ENCODE measurements at regions not wholly inside any gene's neighbourhood (a gene's known extent, or its start where the extent isn't known, plus 50 kb on each side); places are given as distances from the start of the nearest gene placed in this dataset.

GRCh38 chr6:106802139-106802538 lies 172.4 kb downstream of the CD24 start:
- H3K79me2 ChIP-seq (ENCODE audit: control insufficient read depth, insufficient read depth, low read length): no peaks in the 10 kb centered on the region
- H3K27ac ChIP-seq (ENCODE audit: extremely low read depth, low read depth, low read length): no peak overlapping the region
- TF ChIP-seq HDAC8 (tag; IDR thresholded peaks at IDR 0.05): no peak
- TF ChIP-seq RNF219 (CRISPR knock-in tag; IDR thresholded peaks at IDR 0.05): no peak
- no peak for TF ChIP-seq MYNN (IDR thresholded peaks at IDR 0.05)
- no peak for TF ChIP-seq MYNN (CRISPR knock-in tag; IDR thresholded peaks at IDR 0.05)
- no peak for TF ChIP-seq FOXA1 (IDR thresholded peaks at IDR 0.05; ENCODE audit: borderline replicate concordance)
- peaks cover 7 to 10% of the 10 kb centered on the region in 2 experiments; a peak in 4 of 5 replicates for H3K4me1 ChIP-seq (replicated peaks in 1 of 2; ENCODE audit: control insufficient read depth in 2 of 2, insufficient read depth in 2 of 2, low read length in 2 of 2)
- no peak overlapping the region for H3K4me3 ChIP-seq
- WGBS (ENCODE audit: insufficient coverage, low coverage, missing lambda C conversion rate): 37% methylated on average over 5 of the region's 5 CpGs
- FAIRE-seq: no peak
- peak overlapping the region in 1 of 2 experiments; percentile 45; a peak in 1 of 4 replicates for H3K9ac ChIP-seq (ENCODE audit: insufficient read depth in 1 of 2, low read depth in 2 of 2, low read length in 2 of 2)
- H3K9me1 ChIP-seq (ENCODE audit: control insufficient read depth, insufficient read depth, low read length): no peaks in the 10 kb centered on the region
- no TSS peak for BruUV-seq (replicated peaks)
- CTCF ChIA-PET (ENCODE audit: low intra/inter-chr PET ratio): no interaction called here
- no peak overlapping the region for H3K4me2 ChIP-seq (ENCODE audit: insufficient read depth, low read length)
- no peaks in the 10 kb centered on the region for H3K36me3 ChIP-seq (ENCODE audit: control insufficient read depth, insufficient read depth, low read length)
- H3K9me3 ChIP-seq (replicated peaks; ENCODE audit: control insufficient read depth, insufficient read depth, low read depth, low read length): no peaks in the 10 kb centered on the region
- H4K20me1 ChIP-seq (replicated peaks; ENCODE audit: control insufficient read depth, insufficient read depth, low read length): no peaks in the 10 kb centered on the region
- no peak for DNase-seq (ENCODE audit: extremely low read depth in 1 of 4, low spot score in 3 of 4)
- H2AFZ ChIP-seq (ENCODE audit: low read depth, low read length): no peak overlapping the region
- no peaks in the 10 kb centered on the region for H3K27me3 ChIP-seq (ENCODE audit: control insufficient read depth in 2 of 2, insufficient read depth in 2 of 2, low read length in 2 of 2)
- intact Hi-C loops (cut with micrococcal nuclease) (no loop called here), in situ Hi-C loops (cut with MboI) (no loop called here)
- ATAC-seq: no peak
- POLR2A ChIA-PET: no interaction called here

GRCh38 chr6:106801256-106801655 lies 171.9 kb downstream of the QRSL1 start:
- no peak overlapping the region for H3K9ac ChIP-seq (ENCODE audit: insufficient read depth in 1 of 2, low read depth in 2 of 2, low read length in 2 of 2)
- H3K4me2 ChIP-seq (ENCODE audit: insufficient read depth, low read length): no peak overlapping the region
- FAIRE-seq: no peak
- H3K4me1 ChIP-seq (replicated peaks in 1 of 2; ENCODE audit: control insufficient read depth in 2 of 2, insufficient read depth in 2 of 2, low read length in 2 of 2): peaks cover 7 to 10% of the 10 kb centered on the region in 2 experiments; a peak in 4 of 5 replicates
- no peaks in the 10 kb centered on the region for H3K36me3 ChIP-seq (ENCODE audit: control insufficient read depth, insufficient read depth, low read length)
- no peak overlapping the region for H2AFZ ChIP-seq (ENCODE audit: low read depth, low read length)
- H3K27me3 ChIP-seq (ENCODE audit: control insufficient read depth in 2 of 2, insufficient read depth in 2 of 2, low read length in 2 of 2): no peaks in the 10 kb centered on the region
- TF ChIP-seq PBX2 (CRISPR knock-in tag; IDR thresholded peaks at IDR 0.05; ENCODE audit: low read depth) (no peak), PBX2 (tag; conservative IDR thresholded peaks at IDR 0.05; ENCODE audit: low read depth) (0 out of 2 replicates have a peak, but pooled peaks have one; percentile 10), MEIS2 (IDR thresholded peaks at IDR 0.05; ENCODE audit: partially characterized antibody) (peak; percentile 21), HMG20B (CRISPR knock-in tag; IDR thresholded peaks at IDR 0.05) (no peak)
- no peak for DNase-seq (ENCODE audit: extremely low read depth in 1 of 4, low spot score in 3 of 4)
- CTCF ChIA-PET (ENCODE audit: low intra/inter-chr PET ratio): no interaction called here
- H3K79me2 ChIP-seq (ENCODE audit: control insufficient read depth, insufficient read depth, low read length): no peaks in the 10 kb centered on the region
- H4K20me1 ChIP-seq (replicated peaks; ENCODE audit: control insufficient read depth, insufficient read depth, low read length): no peaks in the 10 kb centered on the region
- no peaks in the 10 kb centered on the region for H3K9me3 ChIP-seq (replicated peaks; ENCODE audit: control insufficient read depth, insufficient read depth, low read depth, low read length)
- no TSS peak for BruUV-seq (replicated peaks)
- 74% methylated on average over 8 of the region's 8 CpGs for WGBS (ENCODE audit: insufficient coverage, low coverage, missing lambda C conversion rate)
- no peak overlapping the region for H3K27ac ChIP-seq (ENCODE audit: extremely low read depth, low read depth, low read length)
- no peaks in the 10 kb centered on the region for H3K9me1 ChIP-seq (ENCODE audit: control insufficient read depth, insufficient read depth, low read length)
- no peak for ATAC-seq
- in situ Hi-C loops (cut with MboI): no loop called here
- no peak overlapping the region for H3K4me3 ChIP-seq
- intact Hi-C loops (cut with micrococcal nuclease): no loop called here
- POLR2A ChIA-PET: no interaction called here

All from K562 (cell line).